OCI-LY7 (cell line): ENCODE measurements at regions not wholly inside any gene's neighbourhood (a gene's known extent, or its start where the extent isn't known, plus 50 kb on each side); places are given as distances from the start of the nearest gene placed in this dataset.

Experiments
- BruUV-seq: library from RNA; stranded (reverse); fragments of 400-500 nt; replicated peaks from 2 replicates; lab custom pipeline; 2021; lab: Mats Ljungman, UMichigan
- CTCF ChIA-PET: fragments of 300-600 bp; sonication (Branson Sonifier 250); formaldehyde crosslinking; loops from one replicate; lab custom pipeline; 2022; ENCODE audit warnings: antibody characterized with exemption; ENCODE audit not compliant: unreplicated experiment; lab: Charles Lee
- POLR2A ChIA-PET: fragments of 300-600 bp; sonication (Branson Sonifier 250); formaldehyde crosslinking; loops from one replicate; lab custom pipeline; 2022; ENCODE audit warnings: antibody characterized with exemption; lab: Charles Lee
- DNase-seq: peaks from one replicate; pipeline ENCODE4 v3.0.0-alpha.2; 2015; ENCODE audit warnings: low spot score
- H2AFZ ChIP-seq: fragments of 200-600 bp; sonication (generic), shearing (Covaris generic); 2 replicates; pipeline ENCODE4 v1.6.1; 2014; ENCODE audit warnings: mild to moderate bottlenecking, antibody characterized with exemption, low read length, moderate library complexity
- H3K27ac ChIP-seq: fragments of 200-600 bp; sonication (generic); 2 replicates; pipeline ENCODE4 v1.5.1; 2014; ENCODE audit warnings: mixed run types, low read depth, mild to moderate bottlenecking, moderate library complexity, low read length, inconsistent platforms; ENCODE audit not compliant: poor library complexity, severe bottlenecking
- H3K36me3 ChIP-seq: fragments of 200-600 bp; sonication (generic); 2 replicates; pipeline ENCODE4 v1.6.1; 2014; ENCODE audit warnings: mild to moderate bottlenecking, antibody characterized with exemption, low read length, moderate library complexity, mixed read lengths; ENCODE audit not compliant: insufficient read depth
- H3K4me1 ChIP-seq: fragments of 200-600 bp; sonication (generic); 2 replicates; pipeline ENCODE4 v1.5.1; 2014; ENCODE audit warnings: mild to moderate bottlenecking, low read length; ENCODE audit not compliant: insufficient read depth, poor library complexity, severe bottlenecking
- H3K4me2 ChIP-seq: fragments of 200-600 bp; sonication (generic); 2 replicates; pipeline ENCODE4 v1.6.1; 2014; ENCODE audit warnings: mild to moderate bottlenecking, low read length
- H3K4me3 ChIP-seq: fragments of 200-600 bp; sonication (generic); 2 replicates; pipeline ENCODE4 v1.5.1; 2014; ENCODE audit warnings: mild to moderate bottlenecking, low read depth, low read length; ENCODE audit not compliant: poor library complexity, severe bottlenecking
- H3K79me2 ChIP-seq: fragments of 200-600 bp; sonication (generic); 2 replicates; pipeline ENCODE4 v1.6.1; 2016; ENCODE audit warnings: low read depth, mild to moderate bottlenecking, low read length, moderate library complexity, mixed read lengths; ENCODE audit not compliant: insufficient read depth
- H3K9me2 ChIP-seq: fragments of 200-600 bp; sonication (generic); 2 replicates; pipeline ENCODE4 v1.6.1; 2016; ENCODE audit warnings: mild to moderate bottlenecking, low read length, mixed read lengths; ENCODE audit not compliant: insufficient read depth
- H3K9me3 ChIP-seq: fragments of 200-600 bp; sonication (generic); 2 replicates; pipeline ENCODE4 v1.6.1; 2014; ENCODE audit warnings: mild to moderate bottlenecking, mixed run types, low read length, mixed read lengths
- H4K20me1 ChIP-seq: fragments of 200-600 bp; sonication (generic); 2 replicates; pipeline ENCODE4 v1.6.1; 2014; ENCODE audit warnings: mild to moderate bottlenecking, antibody characterized with exemption, low read length, moderate library complexity, mixed read lengths; ENCODE audit not compliant: insufficient read depth
- CTCF ChIP-seq: fragments of 200-600 bp; sonication (generic); conservative IDR thresholded peaks from 2 replicates; pipeline ENCODE4 v1.5.1; 2014; ENCODE audit warnings: mild to moderate bottlenecking, antibody characterized with exemption, low read length, moderate library complexity, mixed read lengths
- EZH2phosphoT487 ChIP-seq: fragments of 200-600 bp; sonication (generic); IDR thresholded peaks from 2 replicates; pipeline ENCODE4 v1.6.1; 2018; ENCODE audit warnings: low read depth, borderline replicate concordance, mild to moderate bottlenecking, mixed run types, antibody characterized with exemption, low read length, moderate library complexity, mixed read lengths
- intact Hi-C: fragments of 100-400 bp; cut with micrococcal nuclease; formaldehyde crosslinking; loops from one replicate; pipeline ENCODE4 v1.10.0; 2022; ENCODE audit not compliant: unreplicated experiment

- Histone ChIP-seq H3K9me3 (peaks cover 13% of the 10 kb centered on the region; the same call in 1 of the 2 replicates), H3K4me2 (no peak overlapping the region), H2AFZ (no peak overlapping the region), H4K20me1 (no peaks in the 10 kb centered on the region), H3K27ac (no peak overlapping the region), H3K79me2 (no peaks in the 10 kb centered on the region), H3K4me3 (no peak overlapping the region), H3K9me2 (no peaks in the 10 kb centered on the region), H3K36me3 (no peaks in the 10 kb centered on the region), H3K4me1 (no peaks in the 10 kb centered on the region)
- no peak for TF ChIP-seq CTCF
- TF ChIP-seq EZH2phosphoT487 = no peak
- intact Hi-C loops = no loop called here
- no TSS peak for BruUV-seq
- DNase-seq = no peak
- ChIA-PET CTCF (no interaction called here), POLR2A (no interaction called here)
These were observed 131.5 kb downstream of the TMEM17 start for GRCh38 chr2:62374301-62375112.

GRCh38 chr2:62372824-62373223 is 133.2 kb downstream of the TMEM17 start:
- no peaks in the 10 kb centered on the region for H3K36me3 ChIP-seq
- no peaks in the 10 kb centered on the region for H3K79me2 ChIP-seq
- peaks cover 13% of the 10 kb centered on the region; the same call in 1 of the 2 replicates for H3K9me3 ChIP-seq
- H3K4me1 ChIP-seq = no peaks in the 10 kb centered on the region
- no TSS peak for BruUV-seq
- intact Hi-C loops = no loop called here
- CTCF ChIA-PET = no interaction called here
- no peak overlapping the region for H3K4me2 ChIP-seq
- no peak for DNase-seq
- H3K4me3 ChIP-seq = no peak overlapping the region
- no peak for TF ChIP-seq EZH2phosphoT487
- TF ChIP-seq CTCF = no peak
- H3K9me2 ChIP-seq = no peaks in the 10 kb centered on the region
- H3K27ac ChIP-seq = no peak overlapping the region
- H2AFZ ChIP-seq = no peak overlapping the region
- no peaks in the 10 kb centered on the region for H4K20me1 ChIP-seq
- POLR2A ChIA-PET = interaction anchor here (0.7 kb wide), 1 partner anchor 117 kb away, joined by 11 read pairs; no protein-coding TSS in a partner anchor
